K562 (cell line): ENCODE measurements at regions not wholly inside any gene's neighbourhood (a gene's known extent, or its start where the extent isn't known, plus 50 kb on each side); places are given as distances from the start of the nearest gene placed in this dataset.

Experiments
- ATAC-seq: fragments of 200-7000 bp; cut with Tn5 transposase; 3 replicates; pipeline ENCODE4 v1.9.1; 2020; ENCODE audit warnings: moderate library complexity
- BruUV-seq: library from RNA; stranded (reverse); fragments of 400-500 nt; replicated peaks from 2 replicates; lab custom pipeline; 2021; lab: Mats Ljungman, UMichigan
- CTCF ChIA-PET: fragments of 300-600 bp; formaldehyde crosslinking; extraction: SDS; loops from one replicate; lab custom pipeline; 2021; ENCODE audit warnings: low intra/inter-chr PET ratio; lab: Yijun Ruan, JAX
- POLR2A ChIA-PET: fragments of 300-600, 350-650 bp; sonication (Branson Sonifier 250); formaldehyde crosslinking; extraction: SDS; loops from one replicate; lab custom pipeline; 2021; ENCODE audit warnings: antibody characterized with exemption, inconsistent platforms; lab: Yijun Ruan, JAX
- DNase-seq, 4 experiments: peaks; one replicate each; pipeline versions ENCODE4 v3.0.0 to v3.0.0-alpha.2; 2011 to 2018; ENCODE audit warnings: low spot score in 3 of 4, mixed read lengths in 3 of 4; ENCODE audit errors: extremely low read depth in 1 of 4
- FAIRE-seq: peaks from 2 replicates; lab custom pipeline; 2011; peaks lifted over from hg19 to GRCh38; lab: Jason Lieb, UNC
- H2AFZ ChIP-seq: 2 replicates; pipeline ENCODE4 v1.6.0; 2011; ENCODE audit warnings: low read depth, low read length, control low read depth, inconsistent platforms
- H3K27ac ChIP-seq: fragments of 200-600 bp; 3 replicates; pipeline ENCODE4 v1.8.0; 2011; ENCODE audit warnings: low read depth, mild to moderate bottlenecking, control low read depth, inconsistent platforms, low read length, moderate library complexity, mixed read lengths; ENCODE audit errors: extremely low read depth
- H3K27me3 ChIP-seq, 2 experiments: fragments of 300-600 bp in 1 of 2; 2 replicates in 1 of 2; 3 replicates in 1 of 2; pipeline versions ENCODE4 v1.6.0 to v1.8.0; 2011; ENCODE audit warnings: inconsistent platforms in 2 of 2, low read length in 2 of 2, mild to moderate bottlenecking in 1 of 2, mixed read lengths in 1 of 2, moderate library complexity in 1 of 2; ENCODE audit not compliant: control insufficient read depth in 2 of 2, insufficient read depth in 2 of 2
- H3K36me3 ChIP-seq: fragments of 300-600 bp; 3 replicates; pipeline ENCODE4 v1.8.0; 2011; ENCODE audit warnings: mild to moderate bottlenecking, low read length, inconsistent platforms; ENCODE audit not compliant: control insufficient read depth, insufficient read depth
- H3K4me1 ChIP-seq, 2 experiments: fragments of 200-600 bp in 1 of 2; replicated peaks in 1 of 2; 2 replicates in 1 of 2; 3 replicates in 1 of 2; pipeline versions ENCODE4 v1.5.1 to v1.8.0; 2011; ENCODE audit warnings: inconsistent platforms in 2 of 2, low read length in 2 of 2, mild to moderate bottlenecking in 1 of 2, mixed read lengths in 1 of 2, moderate library complexity in 1 of 2; ENCODE audit not compliant: control insufficient read depth in 2 of 2, insufficient read depth in 2 of 2
- H3K4me2 ChIP-seq: 2 replicates; pipeline ENCODE4 v1.6.1; 2011; ENCODE audit warnings: low read length, control low read depth, inconsistent platforms, mixed read lengths; ENCODE audit not compliant: insufficient read depth
- H3K4me3 ChIP-seq: fragments of 200-600 bp; sonication (generic), shearing (Covaris generic); 2 replicates; pipeline ENCODE4 v1.5.1; 2016; ENCODE audit warnings: control low read depth, inconsistent platforms
- H3K79me2 ChIP-seq: fragments of 200-600 bp; 3 replicates; pipeline ENCODE4 v1.8.0; 2011; ENCODE audit warnings: low read length, inconsistent platforms; ENCODE audit not compliant: control insufficient read depth, insufficient read depth
- H3K9ac ChIP-seq, 2 experiments: 2 replicates each; pipeline versions ENCODE4 v1.6.0 to v1.6.1; 2011; ENCODE audit warnings: low read depth in 2 of 2, low read length in 2 of 2, control low read depth in 1 of 2, inconsistent platforms in 1 of 2, mild to moderate bottlenecking in 1 of 2, mixed read lengths in 1 of 2; ENCODE audit not compliant: insufficient read depth in 1 of 2
- H3K9me1 ChIP-seq: one replicate; pipeline ENCODE4 v1.6.0; 2011; ENCODE audit warnings: inconsistent platforms, mild to moderate bottlenecking, low read length, moderate library complexity; ENCODE audit not compliant: control insufficient read depth, insufficient read depth
- H3K9me3 ChIP-seq: replicated peaks from 2 replicates; pipeline ENCODE4 v1.5.1; 2011; ENCODE audit warnings: low read depth, low read length, inconsistent platforms; ENCODE audit not compliant: control insufficient read depth, insufficient read depth
- H4K20me1 ChIP-seq: replicated peaks from 2 replicates; pipeline ENCODE4 v1.6.1; 2011; ENCODE audit warnings: low read length, inconsistent platforms, mixed read lengths; ENCODE audit not compliant: control insufficient read depth, insufficient read depth
- ADNP ChIP-seq: fragments of 200-800 bp; sonication (Bioruptor generic); IDR thresholded peaks from 2 replicates; pipeline ENCODE4 v1.6.1; 2016; ENCODE audit warnings: missing genetic modification characterization, missing compliant biosample characterization
- ILK ChIP-seq: fragments of 450-650 bp; IDR thresholded peaks from 2 replicates; pipeline ENCODE4 v1.6.1; 2016; ENCODE audit warnings: missing genetic modification characterization, low read depth, mild to moderate bottlenecking, missing compliant biosample characterization, moderate library complexity, borderline replicate concordance
- LEF1 ChIP-seq: fragments of 450-650 bp; IDR thresholded peaks from 2 replicates; pipeline ENCODE4 v1.6.1; 2016; ENCODE audit warnings: mild to moderate bottlenecking
- MEF2A ChIP-seq: IDR thresholded peaks from 2 replicates; pipeline ENCODE4 v1.6.1; 2011; ENCODE audit warnings: low read depth, mild to moderate bottlenecking, low read length, moderate library complexity; ENCODE audit not compliant: control insufficient read depth
- NR1H2 ChIP-seq: sonication (generic); formaldehyde crosslinking; IDR thresholded peaks from 2 replicates; pipeline ENCODE4 v1.4.0; 2020; ENCODE audit warnings: mild to moderate bottlenecking, missing genetic modification reagents
- POLR3A ChIP-seq: IDR thresholded peaks from 2 replicates; pipeline ENCODE4 v1.6.1; 2011; ENCODE audit warnings: borderline replicate concordance, mild to moderate bottlenecking, moderate library complexity; ENCODE audit not compliant: insufficient read length, insufficient read depth; ENCODE audit errors: extremely low read depth
- ZBTB26 ChIP-seq: fragments of 450-650 bp; formaldehyde crosslinking; IDR thresholded peaks from 2 replicates; pipeline ENCODE4 v1.4.0; 2022; ENCODE audit warnings: missing genetic modification characterization
- ZKSCAN3 ChIP-seq: fragments of 250-450 bp; sonication (Bioruptor Pico); IDR thresholded peaks from 2 replicates; pipeline ENCODE4 v1.4.0; 2020
- WGBS: fragments of 100-300 bp; shearing (Covaris generic); methylation state at CpG from one replicate; pipeline ENCODE4 v1.1.6; 2016; ENCODE audit warnings: low coverage, mixed read lengths; ENCODE audit not compliant: insufficient coverage; ENCODE audit errors: missing lambda C conversion rate; 5-methylcytosine and 5-hydroxymethylcytosine counted together
- in situ Hi-C: fragments of 300-500 bp; cut with MboI; formaldehyde crosslinking; loops from 4 replicates; pipeline ENCODE4 v1.15.0; 2018; ENCODE audit warnings: inconsistent platforms, mixed read lengths
- intact Hi-C: fragments of 100-400 bp; cut with micrococcal nuclease; formaldehyde crosslinking; loops from 2 replicates; pipeline ENCODE4 v1.14.2; 2022
- TF ChIP-seq, protein P1 (sequence below): fragments of 150-350 bp; IDR thresholded peaks from 2 replicates; pipeline ENCODE4 v1.6.1; 2014; ENCODE audit warnings: low read depth, mild to moderate bottlenecking, low read length, borderline replicate concordance

GRCh38 chr9:91078369-91078695 lies 276.7 kb downstream of the SYK start:
- H4K20me1 ChIP-seq = no peaks in the 10 kb centered on the region
- no peaks in the 10 kb centered on the region for H3K9me1 ChIP-seq
- no peak for FAIRE-seq
- H3K36me3 ChIP-seq = no peaks in the 10 kb centered on the region
- TF ChIP-seq ADNP (tag) = no peak
- no peak for TF ChIP-seq MEF2A
- TF ChIP-seq POLR3A = no peak
- 6% methylated on average over 4 of the region's 5 CpGs for WGBS
- no TSS peak for BruUV-seq
- DNase-seq = no peak
- H3K79me2 ChIP-seq = no peaks in the 10 kb centered on the region
- H3K9ac ChIP-seq = no peak overlapping the region
- CTCF ChIA-PET = no interaction called here
- in situ Hi-C loops = no loop called here
- no peak overlapping the region for H3K4me2 ChIP-seq
- H3K27me3 ChIP-seq = peaks cover 3 to 17% of the 10 kb centered on the region in 2 experiments; a peak in 3 of 5 replicates
- H3K9me3 ChIP-seq = no peaks in the 10 kb centered on the region
- ATAC-seq = no peak
- POLR2A ChIA-PET = no interaction called here
- no peak overlapping the region for H2AFZ ChIP-seq
- no peak overlapping the region for H3K27ac ChIP-seq
- intact Hi-C loops = no loop called here
- no peaks in the 10 kb centered on the region; a peak in 1 of 5 replicates for H3K4me1 ChIP-seq
- no peak overlapping the region for H3K4me3 ChIP-seq

- Histone ChIP-seq H4K20me1 (no peaks in the 10 kb centered on the region), H3K9ac (no peak overlapping the region), H3K79me2 (no peaks in the 10 kb centered on the region), H3K9me3 (no peaks in the 10 kb centered on the region), H3K4me1 (no peaks in the 10 kb centered on the region), H3K27ac (no peak overlapping the region), H3K36me3 (no peaks in the 10 kb centered on the region), H3K4me3 (no peak overlapping the region), H3K9me1 (no peaks in the 10 kb centered on the region), H2AFZ (no peak overlapping the region), H3K4me2 (no peak overlapping the region), H3K27me3 (peaks cover 3 to 8% of the 10 kb centered on the region in 2 experiments; a peak in 3 of 5 replicates)
- POLR2A ChIA-PET = no interaction called here
- no peak for FAIRE-seq
- ATAC-seq = no peak
- intact Hi-C loops (no loop called here), in situ Hi-C loops (no loop called here)
- WGBS = 0% methylated on average over 1 of the region's 4 CpGs
- TF ChIP-seq ZBTB26 (no peak), ILK (tag) (no peak), NR1H2 (CRISPR knock-in tag) (no peak), LEF1 (no peak), ZKSCAN3 (CRISPR knock-in tag) (no peak)
- TF ChIP-seq, protein P1, sequence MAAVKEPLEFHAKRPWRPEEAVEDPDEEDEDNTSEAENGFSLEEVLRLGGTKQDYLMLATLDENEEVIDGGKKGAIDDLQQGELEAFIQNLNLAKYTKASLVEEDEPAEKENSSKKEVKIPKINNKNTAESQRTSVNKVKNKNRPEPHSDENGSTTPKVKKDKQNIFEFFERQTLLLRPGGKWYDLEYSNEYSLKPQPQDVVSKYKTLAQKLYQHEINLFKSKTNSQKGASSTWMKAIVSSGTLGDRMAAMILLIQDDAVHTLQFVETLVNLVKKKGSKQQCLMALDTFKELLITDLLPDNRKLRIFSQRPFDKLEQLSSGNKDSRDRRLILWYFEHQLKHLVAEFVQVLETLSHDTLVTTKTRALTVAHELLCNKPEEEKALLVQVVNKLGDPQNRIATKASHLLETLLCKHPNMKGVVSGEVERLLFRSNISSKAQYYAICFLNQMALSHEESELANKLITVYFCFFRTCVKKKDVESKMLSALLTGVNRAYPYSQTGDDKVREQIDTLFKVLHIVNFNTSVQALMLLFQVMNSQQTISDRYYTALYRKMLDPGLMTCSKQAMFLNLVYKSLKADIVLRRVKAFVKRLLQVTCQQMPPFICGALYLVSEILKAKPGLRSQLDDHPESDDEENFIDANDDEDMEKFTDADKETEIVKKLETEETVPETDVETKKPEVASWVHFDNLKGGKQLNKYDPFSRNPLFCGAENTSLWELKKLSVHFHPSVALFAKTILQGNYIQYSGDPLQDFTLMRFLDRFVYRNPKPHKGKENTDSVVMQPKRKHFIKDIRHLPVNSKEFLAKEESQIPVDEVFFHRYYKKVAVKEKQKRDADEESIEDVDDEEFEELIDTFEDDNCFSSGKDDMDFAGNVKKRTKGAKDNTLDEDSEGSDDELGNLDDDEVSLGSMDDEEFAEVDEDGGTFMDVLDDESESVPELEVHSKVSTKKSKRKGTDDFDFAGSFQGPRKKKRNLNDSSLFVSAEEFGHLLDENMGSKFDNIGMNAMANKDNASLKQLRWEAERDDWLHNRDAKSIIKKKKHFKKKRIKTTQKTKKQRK = no peak
- CTCF ChIA-PET = no interaction called here
- BruUV-seq = no TSS peak
- DNase-seq = no peak
Measured at GRCh38 chr9:91082731-91083130, 279.0 kb downstream of the AUH start.
